HepG2 (cell line): ENCODE measurements at regions not wholly inside any gene's neighbourhood (a gene's known extent, or its start where the extent isn't known, plus 50 kb on each side); places are given as distances from the start of the nearest gene placed in this dataset.

Experiments
- ATAC-seq: fragments of 200-7000 bp; cut with Tn5 transposase; 3 replicates; pipeline ENCODE4 v1.9.1; 2020; ENCODE audit warnings: mild to moderate bottlenecking, moderate library complexity
- BruUV-seq: library from RNA; stranded (reverse); fragments of 400-500 nt; replicated peaks from 2 replicates; lab custom pipeline; 2021; lab: Mats Ljungman, UMichigan
- CTCF ChIA-PET: fragments of 300-600 bp; formaldehyde crosslinking; extraction: SDS; loops from one replicate; lab custom pipeline; 2021; ENCODE audit warnings: low total read pairs, inconsistent platforms, low intra/inter-chr PET ratio; lab: Yijun Ruan, JAX
- POLR2A ChIA-PET: fragments of 350-600 bp; sonication (Branson Sonifier 250); formaldehyde crosslinking; loops from one replicate; lab custom pipeline; 2020; ENCODE audit warnings: antibody characterized with exemption, inconsistent platforms; lab: Yijun Ruan, JAX
- DNase-seq: peaks from one replicate; pipeline ENCODE4 v3.0.0-alpha.2; 2015; ENCODE audit warnings: low spot score
- FAIRE-seq: peaks from 3 replicates; lab custom pipeline; 2011; peaks lifted over from hg19 to GRCh38; lab: Jason Lieb, UNC
- H2AFZ ChIP-seq: one replicate; pipeline ENCODE4 v1.6.1; 2011; ENCODE audit warnings: low read length, inconsistent platforms
- H3K27ac ChIP-seq: fragments of 300-600 bp; 3 replicates; pipeline ENCODE4 v1.8.0; 2011; ENCODE audit warnings: mixed run types, mild to moderate bottlenecking, mixed read lengths, low read length, inconsistent platforms; ENCODE audit not compliant: insufficient read depth; ENCODE audit errors: extremely low read length
- H3K27me3 ChIP-seq, 2 experiments: fragments of 200-600 bp in 1 of 2; 2 replicates in 1 of 2; 3 replicates in 1 of 2; pipeline versions ENCODE4 v1.6.0 to v1.8.0; 2011; ENCODE audit warnings: low read length in 2 of 2, mild to moderate bottlenecking in 2 of 2, moderate library complexity in 2 of 2, inconsistent platforms in 1 of 2; ENCODE audit not compliant: insufficient read depth in 2 of 2, control insufficient read depth in 1 of 2
- H3K36me3 ChIP-seq, 2 experiments: fragments of 200-600 bp in 1 of 2; replicated peaks in 1 of 2; 2 replicates in 1 of 2; 3 replicates in 1 of 2; pipeline versions ENCODE4 v1.5.1 to v1.8.0; 2011; ENCODE audit warnings: low read length in 2 of 2, inconsistent platforms in 1 of 2; ENCODE audit not compliant: insufficient read depth in 2 of 2, control insufficient read depth in 1 of 2
- H3K4me1 ChIP-seq: 2 replicates; pipeline ENCODE4 v1.5.1; 2012; ENCODE audit warnings: low read length, inconsistent platforms; ENCODE audit not compliant: insufficient read depth
- H3K4me2 ChIP-seq: 2 replicates; pipeline ENCODE4 v1.6.0; 2011; ENCODE audit warnings: low read depth, low read length, inconsistent platforms
- H3K4me3 ChIP-seq, 3 experiments: fragments of 200-600 bp in 1 of 3; sonication (generic), shearing (Covaris generic) in 1 of 3; replicated peaks in 1 of 3; 2 replicates each; pipeline ENCODE4 v1.5.1; 2011 to 2016; ENCODE audit warnings: low read length in 3 of 3, inconsistent platforms in 2 of 3, low read depth in 2 of 3, mild to moderate bottlenecking in 2 of 3, control low read depth in 1 of 3, mixed read lengths in 1 of 3; ENCODE audit not compliant: insufficient read depth in 1 of 3
- H3K79me2 ChIP-seq: one replicate; pipeline ENCODE4 v1.6.1; 2011; ENCODE audit warnings: low read length, inconsistent platforms; ENCODE audit not compliant: insufficient read depth
- H3K9ac ChIP-seq: 2 replicates; pipeline ENCODE4 v1.6.0; 2011; ENCODE audit warnings: mild to moderate bottlenecking, low read depth, low read length, inconsistent platforms; ENCODE audit not compliant: insufficient read depth
- H3K9me3 ChIP-seq: 2 replicates; pipeline ENCODE4 v1.5.1; 2012; ENCODE audit warnings: mild to moderate bottlenecking, low read length
- H4K20me1 ChIP-seq: 2 replicates; pipeline ENCODE4 v1.6.0; 2011; ENCODE audit warnings: inconsistent platforms, mild to moderate bottlenecking, low read length, moderate library complexity; ENCODE audit not compliant: insufficient read depth
- ATF5 ChIP-seq: sonication (generic); formaldehyde crosslinking; IDR thresholded peaks from 2 replicates; pipeline ENCODE4 v1.4.0; 2020; ENCODE audit warnings: mild to moderate bottlenecking, low read depth, missing genetic modification reagents
- GATAD1 ChIP-seq: IDR thresholded peaks from 2 replicates; pipeline ENCODE4 v1.6.1; 2016; ENCODE audit warnings: missing genetic modification reagents, missing compliant biosample characterization
- PRPF4 ChIP-seq: fragments of 200-400 bp; formaldehyde crosslinking; IDR thresholded peaks from 2 replicates; pipeline ENCODE4 v1.6.1; 2016; ENCODE audit warnings: low read length, low read depth; ENCODE audit not compliant: poor library complexity, severe bottlenecking
- ZBTB4 ChIP-seq: sonication (generic); formaldehyde crosslinking; IDR thresholded peaks from 2 replicates; pipeline ENCODE4 v1.4.0; 2020; ENCODE audit warnings: missing genetic modification reagents, mild to moderate bottlenecking, borderline replicate concordance
- ZNF207 ChIP-seq: fragments of 450-650 bp; IDR thresholded peaks from 2 replicates; pipeline ENCODE4 v1.6.1; 2016; ENCODE audit warnings: antibody characterized with exemption, borderline replicate concordance
- WGBS: methylation state at CpG from one replicate; pipeline ENCODE4 v1.1.6; 2017; ENCODE audit warnings: low lambda C conversion rate; 5-methylcytosine and 5-hydroxymethylcytosine counted together
- in situ Hi-C: cut with HindIII; loops from 2 replicates; pipeline ENCODE4 v1.10.0; 2017; ENCODE audit warnings: low pct_unique_long_range_greater_than_20kb; ENCODE audit not compliant: extremely low pct_ligation_motif_present
- intact Hi-C: fragments of 100-400 bp; cut with micrococcal nuclease; formaldehyde crosslinking; loops from one replicate; pipeline ENCODE4 v1.10.0; 2022; ENCODE audit not compliant: unreplicated experiment

- TF ChIP-seq PRPF4, result no peak
- no peak for TF ChIP-seq ZBTB4 (CRISPR knock-in tag)
Observed at GRCh38 chr2:53442093-53442492, 325.5 kb upstream of the CHAC2 start (continued).

- no peaks in the 10 kb centered on the region for H3K79me2 ChIP-seq
- no peak for FAIRE-seq
- TF ChIP-seq ATF5 (no peak), ZNF207 (no peak), GATAD1 (CRISPR knock-in tag) (no peak)
- TF ChIP-seq, all 625 proteins: peak for 0
- Histone ChIP-seq H3K9ac (no peak overlapping the region), H3K4me1 (no peaks in the 10 kb centered on the region), H3K27ac (no peak overlapping the region), H3K36me3 (no peaks in the 10 kb centered on the region), H3K9me3 (no peaks in the 10 kb centered on the region), H3K4me3 (no peak overlapping the region), H4K20me1 (no peaks in the 10 kb centered on the region), H3K27me3 (no peaks in the 10 kb centered on the region), H3K4me2 (no peak overlapping the region), H2AFZ (no peak overlapping the region)
- ATAC-seq (no peak), DNase-seq (no peak)
- CTCF ChIA-PET, result no interaction called here
- intact Hi-C loops, result no loop called here
- POLR2A ChIA-PET, result no interaction called here
- no TSS peak for BruUV-seq
- in situ Hi-C loops, result no loop called here
- 4% methylated on average over 1 of the region's 1 CpG for WGBS
Observed at GRCh38 chr2:53438692-53439091, 328.9 kb upstream of the CHAC2 start.
